Gastroesophageal sphincter (tissue), 3 donors: ENCODE measurements at regions not wholly inside any gene's neighbourhood (a gene's known extent, or its start where the extent isn't known, plus 50 kb on each side); places are given as distances from the start of the nearest gene placed in this dataset.

Experiments
- EP300 ChIP-seq: sonication (generic); formaldehyde crosslinking; IDR thresholded peaks from one replicate; pipeline ENCODE4 v1.6.1; 2017; ENCODE audit warnings: antibody characterized with exemption, mild to moderate bottlenecking
- POLR2A ChIP-seq, 2 donors: fragments of 450-650 bp; IDR thresholded peaks; one replicate each; pipeline ENCODE4 v1.6.1; 2017; ENCODE audit warnings: antibody characterized with exemption in 2 of 2, mild to moderate bottlenecking in 2 of 2, moderate library complexity in 1 of 2
- POLR2AphosphoS5 ChIP-seq: sonication (generic); formaldehyde crosslinking; IDR thresholded peaks from one replicate; pipeline ENCODE4 v1.6.1; 2017; ENCODE audit warnings: antibody characterized with exemption
- TF ChIP-seq, protein P1 (sequence below), 4 experiments: fragments of 200-600 bp in 2 of 4; fragments of 450-650 bp in 2 of 4; sonication (generic) in 1 of 4; IDR thresholded peaks; one replicate each; pipeline ENCODE4 v1.5.1; 2017 to 2019; ENCODE audit warnings: antibody characterized with exemption in 4 of 4, mild to moderate bottlenecking in 2 of 4, moderate library complexity in 2 of 4

DNA sequence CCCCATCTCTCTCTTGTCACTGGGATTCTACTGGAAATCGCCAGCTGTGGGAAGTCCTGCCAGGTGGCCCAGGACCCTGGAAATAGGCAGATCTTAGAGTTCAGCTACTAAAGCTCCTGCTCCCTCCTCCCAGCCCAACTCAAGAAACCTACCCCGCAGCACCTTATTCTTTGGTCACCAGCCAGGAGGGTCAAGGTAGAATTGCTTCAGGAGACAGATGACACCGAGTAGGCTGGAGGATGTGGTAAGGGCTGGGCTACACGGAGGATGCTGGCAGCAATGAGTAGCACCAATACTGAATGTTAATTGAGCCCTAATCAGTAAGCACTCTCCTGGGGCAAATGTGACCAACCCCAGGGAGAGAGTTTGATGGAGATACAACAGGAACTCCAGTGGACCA, 119.7 kb upstream of the VASH1 start:
- TF ChIP-seq, protein P1, sequence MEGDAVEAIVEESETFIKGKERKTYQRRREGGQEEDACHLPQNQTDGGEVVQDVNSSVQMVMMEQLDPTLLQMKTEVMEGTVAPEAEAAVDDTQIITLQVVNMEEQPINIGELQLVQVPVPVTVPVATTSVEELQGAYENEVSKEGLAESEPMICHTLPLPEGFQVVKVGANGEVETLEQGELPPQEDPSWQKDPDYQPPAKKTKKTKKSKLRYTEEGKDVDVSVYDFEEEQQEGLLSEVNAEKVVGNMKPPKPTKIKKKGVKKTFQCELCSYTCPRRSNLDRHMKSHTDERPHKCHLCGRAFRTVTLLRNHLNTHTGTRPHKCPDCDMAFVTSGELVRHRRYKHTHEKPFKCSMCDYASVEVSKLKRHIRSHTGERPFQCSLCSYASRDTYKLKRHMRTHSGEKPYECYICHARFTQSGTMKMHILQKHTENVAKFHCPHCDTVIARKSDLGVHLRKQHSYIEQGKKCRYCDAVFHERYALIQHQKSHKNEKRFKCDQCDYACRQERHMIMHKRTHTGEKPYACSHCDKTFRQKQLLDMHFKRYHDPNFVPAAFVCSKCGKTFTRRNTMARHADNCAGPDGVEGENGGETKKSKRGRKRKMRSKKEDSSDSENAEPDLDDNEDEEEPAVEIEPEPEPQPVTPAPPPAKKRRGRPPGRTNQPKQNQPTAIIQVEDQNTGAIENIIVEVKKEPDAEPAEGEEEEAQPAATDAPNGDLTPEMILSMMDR (IDR thresholded peaks at IDR 0.05) = no peak
- no peak for TF ChIP-seq POLR2A (IDR thresholded peaks at IDR 0.05)
- TF ChIP-seq POLR2AphosphoS5 = no peak
- TF ChIP-seq EP300 = no peak
